ENCODE measurements at regions not wholly inside any gene's neighbourhood (a gene's known extent, or its start where the extent isn't known, plus 50 kb on each side); places are given as distances from the start of the nearest gene placed in this dataset.
"Not testable (repeated sequence)": the region's sequence is repeated elsewhere in the genome, so short reads cannot be mapped to it uniquely, and the experiment has no call there.

- DNase-seq (ENCODE audit: low spot score) = no peak
Observed at GRCh38 chr5:58201922-58202648, 257.8 kb downstream of the PLK2 start.

GRCh38 chr5:58200451-58200850, 259.4 kb downstream of the PLK2 start:
- no peak for DNase-seq (ENCODE audit: low spot score)

- DNase-seq (ENCODE audit: low spot score) = no peak
Observed at GRCh38 chr5:58199087-58199486, 260.8 kb downstream of the PLK2 start.

GRCh38 chr5:58198330-58198729, 261.6 kb downstream of the PLK2 start:
- DNase-seq (ENCODE audit: low spot score) = no peak

- DNase-seq (ENCODE audit: low spot score) = no peak
Observed at GRCh38 chr5:58197875-58198274, 262.0 kb downstream of the PLK2 start.

GRCh38 chr5:58191443-58191842, 268.4 kb downstream of the PLK2 start:
- no peak for DNase-seq (ENCODE audit: low spot score)

- DNase-seq (ENCODE audit: low spot score) = no peak
Observed at GRCh38 chr5:58188262-58188651, 271.6 kb downstream of the PLK2 start.

- no peak for DNase-seq (ENCODE audit: low spot score)
Observed at GRCh38 chr5:58187432-58188261, 272.2 kb downstream of the PLK2 start.

GRCh38 chr5:58185801-58186200, 274.1 kb downstream of the PLK2 start:
- no peak for DNase-seq (ENCODE audit: low spot score)

GRCh38 chr5:58185397-58185796, 274.5 kb downstream of the PLK2 start:
- no peak for DNase-seq (ENCODE audit: low spot score)

GRCh38 chr5:58184910-58185309, 275.0 kb downstream of the PLK2 start:
- no peak for DNase-seq (ENCODE audit: low spot score)

GRCh38 chr5:58183786-58184085, 276.1 kb downstream of the PLK2 start:
- DNase-seq (ENCODE audit: low spot score) = no peak

- no peak for DNase-seq (ENCODE audit: low spot score)
Observed at GRCh38 chr5:58183078-58183785, 276.7 kb downstream of the PLK2 start.

- DNase-seq (ENCODE audit: low spot score) = no peak
Observed at GRCh38 chr5:58182287-58182841, 277.5 kb downstream of the PLK2 start.

- DNase-seq (ENCODE audit: low spot score) = no peak
Observed at GRCh38 chr5:58181578-58182286, 278.2 kb downstream of the PLK2 start.

- DNase-seq (ENCODE audit: low spot score) = no peak
Observed at GRCh38 chr5:58172946-58173345, 286.9 kb downstream of the PLK2 start.

GRCh38 chr5:58165152-58165551, 294.7 kb downstream of the PLK2 start:
- no peak for DNase-seq (ENCODE audit: low spot score)

GRCh38 chr5:58161889-58162288, 298.0 kb downstream of the PLK2 start:
- DNase-seq (ENCODE audit: low spot score) = not testable (repeated sequence)

GRCh38 chr5:58156973-58157701, 302.7 kb downstream of the PLK2 start:
- peak; percentile 11 for DNase-seq (ENCODE audit: low spot score)

GRCh38 chr5:58156361-58156760, 303.5 kb downstream of the PLK2 start:
- no peak for DNase-seq (ENCODE audit: low spot score)

GRCh38 chr5:58153255-58153654, 306.6 kb downstream of the PLK2 start:
- DNase-seq (ENCODE audit: low spot score) = no peak
